VCaP (cell line): ENCODE measurements at regions not wholly inside any gene's neighbourhood (a gene's known extent, or its start where the extent isn't known, plus 50 kb on each side); places are given as distances from the start of the nearest gene placed in this dataset.

Experiments
- H3K27ac ChIP-seq: fragments of 450-650 bp; 2 replicates; pipeline ENCODE4 v1.5.1; 2017
- TF ChIP-seq, protein P1 (sequence below): fragments of 450-650 bp; conservative IDR thresholded peaks from 2 replicates; pipeline ENCODE4 v1.5.1; 2017; ENCODE audit warnings: mild to moderate bottlenecking, moderate library complexity

DNA sequence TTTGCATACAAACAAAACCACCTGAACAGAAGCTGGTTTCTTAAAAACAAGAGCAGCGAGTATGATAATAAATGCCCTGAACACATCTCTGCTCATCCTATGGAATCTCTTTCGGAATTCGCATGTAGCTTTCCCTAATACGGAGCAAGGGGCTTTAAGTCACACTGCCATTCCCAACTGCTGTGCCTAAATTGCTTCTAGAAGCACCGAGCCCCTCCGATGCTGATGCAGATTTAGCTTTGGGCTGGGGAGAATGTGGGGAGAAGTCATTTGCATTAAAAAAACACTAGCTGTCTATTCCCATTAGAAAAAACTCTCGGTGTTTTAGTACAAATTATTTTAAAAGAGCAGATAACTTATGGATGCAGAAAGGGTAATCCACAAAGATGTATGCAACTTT, 76.9 kb downstream of the CD83 start:
- TF ChIP-seq, protein P1, sequence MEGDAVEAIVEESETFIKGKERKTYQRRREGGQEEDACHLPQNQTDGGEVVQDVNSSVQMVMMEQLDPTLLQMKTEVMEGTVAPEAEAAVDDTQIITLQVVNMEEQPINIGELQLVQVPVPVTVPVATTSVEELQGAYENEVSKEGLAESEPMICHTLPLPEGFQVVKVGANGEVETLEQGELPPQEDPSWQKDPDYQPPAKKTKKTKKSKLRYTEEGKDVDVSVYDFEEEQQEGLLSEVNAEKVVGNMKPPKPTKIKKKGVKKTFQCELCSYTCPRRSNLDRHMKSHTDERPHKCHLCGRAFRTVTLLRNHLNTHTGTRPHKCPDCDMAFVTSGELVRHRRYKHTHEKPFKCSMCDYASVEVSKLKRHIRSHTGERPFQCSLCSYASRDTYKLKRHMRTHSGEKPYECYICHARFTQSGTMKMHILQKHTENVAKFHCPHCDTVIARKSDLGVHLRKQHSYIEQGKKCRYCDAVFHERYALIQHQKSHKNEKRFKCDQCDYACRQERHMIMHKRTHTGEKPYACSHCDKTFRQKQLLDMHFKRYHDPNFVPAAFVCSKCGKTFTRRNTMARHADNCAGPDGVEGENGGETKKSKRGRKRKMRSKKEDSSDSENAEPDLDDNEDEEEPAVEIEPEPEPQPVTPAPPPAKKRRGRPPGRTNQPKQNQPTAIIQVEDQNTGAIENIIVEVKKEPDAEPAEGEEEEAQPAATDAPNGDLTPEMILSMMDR = no peak

DNA sequence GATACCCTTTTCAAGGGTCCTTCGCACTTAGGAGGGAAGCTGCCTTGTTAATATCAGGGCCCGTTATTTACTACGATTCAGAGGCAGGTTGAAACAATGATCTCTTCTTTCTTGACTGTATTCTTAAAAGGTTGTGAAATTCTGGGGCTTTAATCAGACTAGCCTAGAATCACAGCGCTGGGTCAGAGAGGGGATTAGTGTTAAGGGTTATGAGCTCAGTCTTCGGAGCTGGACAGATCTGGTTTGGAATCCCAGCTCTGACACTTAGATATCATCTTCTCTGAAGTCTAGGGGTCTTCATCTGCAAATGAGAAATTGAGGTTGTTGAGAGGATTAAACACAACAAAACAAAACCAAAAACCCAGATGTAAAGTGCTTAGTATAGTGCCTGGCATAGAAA, 77.4 kb downstream of the CD83 start:
- TF ChIP-seq, protein P1 = no peak

More for the DNA sequence above, 76.9 kb downstream of the CD83 start:
- no peak overlapping the region for H3K27ac ChIP-seq

DNA sequence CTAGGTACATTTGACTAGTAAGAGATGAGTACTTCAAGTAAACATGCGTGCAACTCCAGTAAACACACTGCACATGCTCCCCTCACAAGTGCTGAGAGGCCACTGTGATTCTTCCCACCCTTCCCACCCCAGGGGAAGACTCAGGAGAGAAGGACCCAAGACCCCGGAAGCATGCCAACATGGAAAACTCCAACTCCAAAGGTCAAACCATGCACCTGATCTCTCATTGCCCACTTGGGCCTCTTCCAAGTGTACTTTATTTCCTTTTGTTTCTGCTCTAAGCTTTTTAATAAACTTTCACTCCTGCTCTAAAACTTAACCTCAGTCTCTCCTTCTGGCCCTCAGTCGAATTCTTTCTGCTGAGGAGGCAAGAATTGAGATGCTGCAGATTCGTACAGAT, 78.5 kb downstream of the CD83 start:
- no peak overlapping the region for H3K27ac ChIP-seq
- TF ChIP-seq, protein P1 = no peak

More for the DNA sequence above, 77.4 kb downstream of the CD83 start:
- no peak overlapping the region for H3K27ac ChIP-seq

DNA sequence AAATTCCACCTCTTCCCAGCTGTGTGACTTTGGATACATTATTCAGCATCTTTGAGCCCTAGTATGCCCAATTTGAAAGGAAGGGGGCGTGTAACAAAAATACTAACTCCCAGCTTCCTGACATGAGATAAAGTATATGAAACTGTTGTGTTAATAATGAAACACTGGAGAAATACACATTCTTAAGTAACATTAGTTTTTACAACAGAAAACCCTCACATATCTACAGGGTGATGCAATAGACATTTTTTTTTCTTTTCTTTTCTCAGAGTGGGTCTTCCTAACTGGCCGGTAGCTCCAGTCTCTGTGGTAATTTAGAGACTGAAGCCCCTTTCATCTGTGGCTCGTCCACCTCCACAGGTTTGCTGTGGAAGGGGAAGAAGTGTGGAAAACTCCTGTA, 79.5 kb downstream of the CD83 start:
- TF ChIP-seq, protein P1 = no peak
- no peak overlapping the region for H3K27ac ChIP-seq

DNA sequence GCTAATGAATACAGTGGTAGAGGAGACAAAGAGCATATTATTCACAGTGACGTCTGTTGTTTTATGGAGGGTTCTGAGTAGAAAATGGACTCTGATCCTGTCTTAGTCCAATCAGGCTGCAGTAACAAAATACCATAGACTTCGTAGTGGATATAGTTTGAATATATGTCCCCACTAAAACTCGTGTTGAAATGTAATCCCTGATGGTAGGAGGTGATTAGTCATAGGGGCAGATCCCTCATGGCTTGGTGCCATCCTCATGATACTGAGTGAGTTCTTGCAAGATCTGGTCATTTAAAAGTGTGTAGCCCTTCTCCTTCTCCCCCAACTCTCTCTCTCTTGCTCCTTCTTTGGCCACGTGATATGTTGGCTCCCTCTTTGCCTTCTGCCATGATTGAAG, 82.5 kb downstream of the CD83 start:
- H3K27ac ChIP-seq = no peak overlapping the region
- TF ChIP-seq, protein P1 = no peak

DNA sequence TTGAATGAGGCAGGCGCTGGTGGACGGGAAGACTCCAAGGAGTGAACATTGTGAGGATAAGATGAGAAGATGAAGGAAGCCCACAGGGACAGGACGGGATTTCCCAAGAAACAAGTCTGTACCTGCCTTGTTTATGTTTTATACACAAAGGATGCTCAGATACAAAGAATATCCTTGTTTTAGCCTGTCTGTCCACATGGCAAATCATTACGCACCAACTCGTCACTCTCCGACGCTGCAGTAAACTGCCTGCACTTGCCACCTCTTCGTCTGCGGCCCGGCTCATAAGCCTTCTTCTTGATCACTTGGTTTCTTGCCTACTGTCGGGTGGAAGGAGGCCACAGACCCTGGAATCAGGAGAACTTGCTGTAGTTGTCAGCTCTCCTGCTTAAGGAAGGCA, 85.4 kb downstream of the CD83 start:
- TF ChIP-seq, protein P1 = no peak
- H3K27ac ChIP-seq = no peak overlapping the region

DNA sequence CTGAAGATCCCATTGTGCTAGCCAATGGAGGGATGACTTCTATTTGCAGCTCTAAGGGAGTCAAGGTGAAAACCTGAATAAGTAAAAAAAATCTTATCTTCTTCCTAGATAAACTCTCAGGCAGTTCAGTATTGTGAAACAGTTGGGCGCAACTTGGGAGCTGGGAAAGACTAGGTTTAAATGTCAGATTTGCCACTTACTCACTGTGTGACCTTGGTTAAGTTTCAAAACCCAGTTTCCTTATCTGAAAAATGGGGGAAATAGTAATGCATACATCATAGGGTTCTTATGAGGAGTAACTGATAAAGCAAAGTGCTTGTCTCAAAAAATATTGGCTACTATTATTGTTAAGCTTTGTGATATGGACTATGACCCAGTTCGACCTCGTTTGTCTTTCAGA, 88.8 kb downstream of the CD83 start:
- no peak overlapping the region for H3K27ac ChIP-seq
- TF ChIP-seq, protein P1 = no peak

DNA sequence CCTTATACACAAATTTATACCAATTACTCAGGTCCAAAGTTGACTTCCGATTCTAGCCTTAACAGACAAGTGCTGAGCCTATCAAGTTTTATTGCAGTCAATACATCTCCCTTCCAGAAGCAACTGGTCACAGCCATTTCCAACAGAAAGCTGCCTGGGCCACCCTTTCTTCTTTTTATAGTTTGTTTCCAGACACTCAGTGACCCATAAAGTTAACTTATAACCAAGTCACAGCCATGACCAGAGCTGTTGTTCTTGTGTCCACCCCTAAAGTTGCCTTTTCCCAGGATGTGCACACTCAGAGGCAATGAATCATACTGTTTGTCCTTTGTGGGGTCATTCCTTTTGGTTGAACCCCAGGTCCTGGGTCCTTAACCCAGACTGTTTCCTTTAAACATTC, 89.9 kb downstream of the CD83 start:
- H3K27ac ChIP-seq = no peak overlapping the region
- TF ChIP-seq, protein P1 = no peak
